ENCODE measurements at regions not wholly inside any gene's neighbourhood (a gene's known extent, or its start where the extent isn't known, plus 50 kb on each side); places are given as distances from the start of the nearest gene placed in this dataset.
"Not testable (repeated sequence)": the region's sequence is repeated elsewhere in the genome, so short reads cannot be mapped to it uniquely, and the experiment has no call there.

DNA sequence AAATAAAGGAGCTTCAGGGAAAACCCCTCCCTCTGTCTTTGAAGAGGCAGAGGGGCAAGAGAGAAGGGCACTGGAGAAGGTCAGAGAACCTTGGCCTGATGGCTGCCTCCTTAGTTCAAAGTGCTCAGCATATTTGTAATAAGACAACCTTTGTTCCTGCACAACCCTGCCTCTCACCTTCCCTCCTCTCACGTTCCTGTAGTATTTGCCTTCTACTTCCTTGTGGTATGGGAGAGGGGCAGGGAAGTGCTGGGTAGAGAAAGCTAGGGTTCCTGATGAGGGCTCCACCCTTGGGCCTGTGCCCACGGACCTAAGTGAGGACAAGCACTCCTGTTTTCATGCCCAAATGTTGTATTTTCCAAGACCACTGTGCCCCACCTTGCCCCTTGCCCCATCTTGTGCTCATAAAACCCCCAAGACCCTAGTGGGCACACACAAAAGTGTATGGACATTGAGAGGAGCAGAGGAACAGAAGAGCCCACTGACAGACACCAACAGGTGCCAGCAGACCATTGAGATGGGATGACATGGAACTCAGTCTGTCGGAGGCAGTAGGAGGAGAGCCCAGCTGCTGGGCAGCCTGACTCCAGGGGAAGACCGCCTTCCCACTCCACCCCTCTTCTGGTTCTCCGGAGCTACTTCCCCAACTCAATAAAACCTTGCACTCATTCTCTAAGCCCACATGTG lies 261.5 kb upstream of the CCDC196 start:
- DNase-seq: no peak

DNA sequence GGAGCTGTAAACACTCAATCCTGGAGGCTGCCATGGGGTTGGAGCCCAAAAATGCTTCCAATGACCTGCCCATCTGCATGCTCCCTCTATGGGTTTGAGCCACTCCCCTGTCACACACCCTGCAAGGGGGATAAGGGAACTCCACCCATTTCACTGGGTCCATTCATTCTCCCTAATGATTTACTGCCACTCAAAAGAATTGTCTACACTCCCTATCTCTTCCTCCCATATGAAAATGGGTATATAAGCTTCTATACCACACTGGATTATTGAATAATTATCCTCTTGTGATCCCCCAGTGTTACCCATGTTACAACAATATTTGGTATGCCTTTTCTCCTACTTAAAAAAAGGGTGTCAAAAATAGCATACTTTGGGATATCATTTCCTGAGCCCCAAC lies 260.8 kb upstream of the CCDC196 start:
- DNase-seq: no peak

DNA sequence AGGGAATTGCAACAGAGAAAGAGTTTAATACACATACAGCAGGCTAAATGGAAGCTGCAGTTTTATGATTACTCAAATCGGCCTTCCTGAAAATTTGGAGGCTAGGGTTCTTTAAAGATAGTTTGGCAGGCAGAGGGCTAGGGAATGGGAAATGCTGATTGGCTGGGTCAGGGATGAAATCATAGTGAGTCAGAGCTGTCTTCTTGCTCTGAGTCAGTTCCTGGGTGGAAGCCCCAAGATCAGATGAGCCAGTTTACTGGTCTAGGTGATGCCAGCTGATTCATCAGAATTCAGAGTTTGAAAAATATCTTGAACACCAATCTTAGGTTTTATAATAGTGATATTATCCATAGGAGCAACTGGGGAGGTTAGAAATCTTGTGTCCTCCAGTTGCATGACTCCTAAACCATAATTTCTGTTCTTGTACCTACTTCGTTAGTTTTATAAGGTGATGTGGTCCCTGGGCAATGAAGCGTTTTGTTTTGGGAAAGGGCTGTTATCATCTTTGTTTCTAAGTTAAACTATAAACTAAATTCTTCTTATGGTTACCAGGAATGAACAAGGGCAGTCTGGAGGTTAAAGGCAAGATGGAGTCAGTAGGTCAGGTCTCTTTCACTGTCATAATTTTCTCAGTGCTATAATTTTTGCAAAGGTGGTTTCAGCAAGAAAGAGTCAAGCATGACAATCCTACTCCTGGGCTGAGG lies 257.8 kb upstream of the CCDC196 start:
- no peak for DNase-seq

DNA sequence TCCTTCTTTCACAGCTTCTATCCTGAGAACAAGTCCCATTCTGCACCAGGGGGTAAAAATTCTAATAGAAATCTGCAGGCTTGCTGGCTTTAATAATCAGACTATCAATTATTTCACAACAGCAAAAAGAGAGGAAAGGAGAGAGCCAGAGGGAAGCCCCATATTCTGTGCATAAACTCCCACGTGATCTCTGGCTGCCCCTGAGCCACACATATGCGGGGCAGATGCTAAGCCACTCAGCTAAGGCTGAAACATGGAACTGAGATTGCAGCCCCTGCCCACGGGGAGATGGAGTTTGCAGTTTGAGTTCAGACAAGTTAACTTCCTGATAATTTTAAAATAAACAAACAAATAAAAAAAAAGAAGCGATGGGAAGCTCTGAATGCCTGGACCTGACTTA lies 254.4 kb upstream of the CCDC196 start:
- no peak for DNase-seq

DNA sequence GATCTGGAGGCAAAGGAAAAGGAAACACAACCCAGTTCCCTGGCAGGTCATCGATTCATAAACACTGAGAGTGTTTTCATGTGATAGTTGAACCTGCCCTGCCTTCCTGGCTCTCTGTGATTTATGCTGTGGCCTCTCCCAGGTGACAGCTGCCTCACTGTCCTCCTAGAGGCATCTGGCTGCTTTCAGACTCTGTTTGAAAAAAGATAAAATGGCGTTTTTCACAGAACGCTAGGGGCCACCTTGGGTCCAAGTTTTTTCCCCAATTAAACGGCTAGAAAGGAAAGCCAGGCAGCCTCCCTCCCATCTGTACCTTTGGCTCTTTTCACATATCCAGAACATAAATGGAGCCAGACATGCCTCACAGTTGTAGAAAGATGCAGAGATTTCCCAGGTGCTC lies 252.6 kb upstream of the CCDC196 start:
- DNase-seq: no peak

DNA sequence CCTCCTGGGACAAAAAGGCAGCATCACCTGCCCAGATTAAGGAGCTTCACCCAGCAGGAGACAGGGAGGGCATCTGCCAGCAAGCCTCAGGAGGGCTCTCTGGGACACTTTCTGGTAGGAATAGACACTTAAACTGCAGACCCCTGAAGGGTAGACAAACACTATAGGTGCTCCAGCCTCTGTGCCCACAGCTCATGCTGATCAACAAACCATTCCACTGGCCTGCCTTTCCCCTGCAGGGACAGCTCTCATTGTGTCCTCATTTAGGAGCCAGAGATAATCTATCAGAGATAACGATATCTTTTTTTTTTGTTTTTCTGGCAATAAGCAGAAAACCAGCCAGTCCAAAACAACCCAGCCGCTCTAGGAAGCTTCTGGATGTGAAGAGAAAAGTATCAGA lies 251.8 kb upstream of the CCDC196 start:
- no peak for DNase-seq

DNA sequence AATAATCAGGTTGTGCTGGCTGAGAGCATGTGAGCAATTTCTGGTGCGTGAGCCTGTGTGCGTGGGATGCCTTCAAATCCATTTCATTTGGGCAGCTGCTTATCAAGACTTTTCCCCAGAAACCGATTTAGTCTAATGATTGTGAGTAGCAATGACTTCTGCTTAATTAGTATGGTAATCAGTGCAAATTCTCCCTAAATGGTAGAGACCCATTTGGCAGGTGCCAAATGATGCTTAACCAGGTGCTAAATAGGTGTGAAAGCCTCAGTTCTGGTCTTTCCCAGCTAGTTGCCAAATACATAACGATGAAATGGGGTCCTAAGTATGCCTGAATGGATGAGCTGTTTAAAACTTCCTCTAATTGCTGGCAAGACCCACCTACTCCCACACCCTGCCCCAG lies 248.4 kb upstream of the CCDC196 start:
- DNase-seq: no peak

DNA sequence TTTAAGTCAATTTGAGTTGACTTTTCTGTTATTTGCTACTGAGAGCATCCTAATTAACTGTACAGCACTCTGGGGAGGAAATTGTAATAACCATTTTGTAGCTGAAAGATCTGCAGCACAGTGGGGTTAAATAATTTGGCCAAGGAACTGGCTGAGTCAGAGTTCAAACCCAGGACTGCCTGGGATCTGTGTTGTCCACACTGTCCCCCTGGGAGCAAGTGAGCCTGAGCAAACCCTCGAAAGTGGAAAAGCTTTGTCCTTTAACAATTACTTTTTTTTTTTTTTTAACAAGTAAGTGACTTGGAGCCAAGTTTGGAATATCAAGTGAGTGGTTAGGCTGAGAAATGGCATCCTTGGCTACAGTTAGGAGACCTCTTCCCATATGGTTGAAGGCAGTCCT lies 247.2 kb upstream of the CCDC196 start:
- no peak for DNase-seq

DNA sequence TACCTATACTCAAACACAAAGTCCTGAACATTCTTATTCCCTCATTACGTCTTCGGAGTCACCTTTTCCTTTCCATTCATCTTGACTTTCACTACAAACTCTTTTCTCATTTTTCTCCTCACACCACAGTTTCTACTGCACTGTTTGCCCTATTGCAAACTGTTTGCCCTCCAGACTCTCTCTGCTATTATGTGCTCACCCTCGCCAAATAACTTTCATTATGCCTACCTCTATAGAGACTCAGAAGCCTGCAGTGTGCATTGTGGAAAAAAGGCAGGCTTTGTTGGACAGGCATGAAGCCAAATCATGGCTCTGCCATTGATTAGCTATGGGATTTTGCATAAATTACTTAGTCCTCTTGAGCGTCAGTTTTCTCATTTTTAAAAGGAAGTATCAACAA lies 246.6 kb upstream of the CCDC196 start:
- no peak for DNase-seq

DNA sequence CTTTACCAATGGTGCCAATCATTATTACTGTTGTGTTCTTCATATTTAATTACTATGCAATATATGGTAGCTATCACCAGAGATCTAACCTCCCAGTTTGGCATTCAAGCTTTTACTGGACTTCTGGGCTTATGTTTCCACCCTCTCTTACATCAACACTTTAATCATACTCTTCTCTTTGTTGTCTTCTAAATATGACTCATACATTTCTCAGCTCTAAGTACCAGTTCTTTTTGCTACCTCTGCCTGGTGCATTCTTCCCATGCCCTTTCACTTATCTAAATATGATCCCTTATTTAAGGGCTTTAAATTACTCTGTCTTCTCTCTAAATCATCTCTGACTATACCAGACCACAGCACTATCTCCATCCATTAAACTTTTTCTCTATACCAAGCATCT lies 246.1 kb upstream of the CCDC196 start:
- DNase-seq: no peak

DNA sequence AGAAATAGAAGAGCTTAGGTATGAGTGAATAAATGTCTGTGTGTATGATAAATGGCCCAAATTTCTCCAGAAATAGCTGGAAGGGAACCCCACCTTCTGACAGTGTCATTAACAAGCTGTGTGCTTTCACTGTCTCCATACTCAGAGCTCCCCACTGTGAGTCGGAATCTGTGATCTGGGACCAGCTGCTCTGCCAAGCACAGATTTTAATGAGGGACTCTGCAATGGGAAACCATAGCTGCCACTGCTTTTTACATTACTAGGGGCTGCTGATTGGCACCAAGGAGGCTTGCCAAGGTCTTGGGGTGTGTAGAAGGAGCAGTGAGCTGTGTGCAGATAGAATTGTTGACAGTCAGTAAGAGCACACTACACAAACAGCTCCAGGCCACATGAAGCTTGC lies 244.2 kb upstream of the CCDC196 start:
- no peak for DNase-seq

DNA sequence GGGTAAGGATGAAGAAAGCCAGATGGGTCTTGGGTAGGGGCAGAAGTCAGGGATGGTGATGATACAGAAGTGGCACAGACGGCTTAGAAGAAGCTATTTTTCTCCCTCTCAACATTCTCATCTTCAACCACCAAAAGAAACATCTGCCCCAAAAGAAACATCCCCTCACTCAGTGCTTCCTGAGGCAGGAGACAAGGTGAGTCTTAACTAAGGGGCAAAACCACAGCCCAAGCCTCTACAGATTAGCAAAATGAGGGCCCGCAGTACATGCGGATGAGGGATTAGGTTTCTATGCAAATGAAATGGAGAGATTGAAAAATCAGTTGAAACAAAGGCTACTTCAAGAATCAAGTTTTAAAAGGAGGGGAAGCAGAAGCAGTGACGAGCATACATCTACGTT lies 241.3 kb upstream of the CCDC196 start:
- no peak for DNase-seq

DNA sequence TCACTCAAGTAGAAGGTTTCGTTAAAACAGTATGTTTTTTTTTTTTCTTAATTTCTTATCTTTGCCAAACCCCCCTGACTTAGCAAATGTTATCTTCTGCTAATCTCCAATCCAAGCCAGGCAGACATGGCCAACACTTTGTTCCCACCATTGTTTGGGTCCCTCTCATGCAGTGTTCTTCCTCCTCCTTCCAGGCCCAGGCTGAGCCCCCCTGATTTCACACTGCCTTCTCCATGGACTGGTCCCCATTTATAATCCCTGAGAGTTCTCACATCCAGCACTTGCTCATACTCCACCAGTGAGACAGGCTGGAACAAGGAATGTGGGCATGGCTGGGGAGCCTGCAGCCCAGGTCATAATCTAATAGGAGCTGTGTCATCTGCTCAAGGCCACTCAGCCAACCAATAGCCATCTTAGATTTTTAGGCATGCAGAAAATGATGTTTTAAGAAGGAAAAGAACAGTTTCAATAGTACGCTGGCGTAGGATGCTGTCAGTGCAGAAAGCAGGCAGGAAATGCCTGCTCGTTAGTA lies 238.4 kb upstream of the CCDC196 start:
- no peak for DNase-seq

DNA sequence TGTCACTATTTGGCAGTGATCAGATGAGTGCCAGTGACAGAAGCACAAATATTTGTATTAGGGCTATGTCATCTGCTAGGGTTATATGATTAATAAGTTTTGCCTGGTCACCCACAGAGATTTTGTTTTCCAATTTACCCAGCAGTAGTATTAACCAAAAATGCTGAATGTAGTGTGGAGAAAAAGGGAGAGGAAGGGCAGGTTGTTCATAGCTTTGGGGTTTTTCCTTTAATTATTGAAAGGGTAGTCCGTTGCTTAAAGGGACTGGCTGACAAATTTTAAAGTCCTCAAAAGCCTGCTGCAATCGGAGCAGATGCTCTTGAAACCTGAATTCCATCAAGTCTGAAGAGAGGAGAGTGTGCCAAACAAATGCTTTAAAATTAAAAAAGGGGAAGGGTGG lies 237.9 kb upstream of the CCDC196 start:
- no peak for DNase-seq

DNA sequence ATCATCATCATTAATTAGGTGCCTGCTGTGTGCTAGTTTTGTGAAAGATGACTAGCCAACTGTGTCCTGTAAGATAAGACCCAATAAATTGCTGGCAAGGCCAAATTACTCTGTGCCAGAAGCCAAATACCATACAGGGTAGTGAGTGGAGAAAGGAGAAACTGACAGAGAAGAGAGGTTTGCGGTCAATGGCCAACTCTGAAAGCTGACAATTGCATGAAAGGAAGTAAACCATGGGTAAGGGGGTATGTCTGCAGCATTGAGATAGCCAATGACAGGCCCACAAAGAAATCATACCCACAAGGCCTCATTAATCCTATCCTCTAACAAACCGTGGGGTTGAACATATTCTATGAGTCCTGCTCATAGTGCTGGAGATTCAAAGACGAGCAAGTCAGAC lies 236.6 kb upstream of the CCDC196 start:
- DNase-seq: no peak

DNA sequence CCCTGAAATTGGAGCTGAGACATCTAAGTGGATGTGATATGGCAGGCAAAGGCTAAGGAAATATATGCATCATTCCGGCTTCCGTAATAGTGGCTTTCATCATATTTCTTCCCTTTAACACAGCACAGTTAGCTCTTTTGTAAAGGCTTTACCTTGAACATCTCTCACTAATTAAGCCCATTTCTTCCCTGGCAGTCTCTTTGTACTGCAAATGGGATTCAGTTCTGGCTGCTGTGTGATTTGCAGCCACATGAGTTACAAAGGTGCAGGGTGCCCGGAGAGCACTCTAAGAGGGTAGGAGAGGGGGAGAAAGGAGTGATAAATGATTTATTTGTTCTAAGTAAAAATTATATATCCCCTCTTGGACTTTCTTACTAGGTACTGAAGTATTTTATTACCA lies 232.1 kb upstream of the CCDC196 start:
- DNase-seq: no peak

DNA sequence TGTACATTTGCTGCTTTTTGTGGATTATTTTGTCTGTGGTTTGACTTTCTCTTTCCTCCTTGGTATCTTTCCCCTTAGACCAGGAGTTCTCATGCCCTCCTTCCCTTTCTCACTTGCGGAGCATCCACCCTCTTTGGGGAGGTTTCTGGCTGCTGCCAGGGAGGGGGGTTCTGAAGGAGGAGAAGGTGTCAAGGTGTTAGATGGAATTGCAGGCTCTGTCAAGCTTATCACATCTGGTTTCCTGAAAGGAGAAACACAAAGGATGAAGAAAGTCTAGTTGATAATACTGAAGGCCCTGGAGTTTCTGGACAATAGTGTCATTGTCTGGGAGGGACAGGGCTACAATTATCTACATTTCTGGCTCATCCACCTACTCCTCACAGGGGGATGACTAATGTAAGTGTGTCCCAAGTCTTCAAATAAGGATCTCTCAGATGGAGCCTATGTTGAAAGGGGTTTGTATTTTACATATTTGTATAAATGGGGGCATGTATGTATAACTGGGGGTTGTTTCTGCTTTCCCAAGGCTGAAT lies 217.3 kb upstream of the CCDC196 start:
- no peak for DNase-seq

DNA sequence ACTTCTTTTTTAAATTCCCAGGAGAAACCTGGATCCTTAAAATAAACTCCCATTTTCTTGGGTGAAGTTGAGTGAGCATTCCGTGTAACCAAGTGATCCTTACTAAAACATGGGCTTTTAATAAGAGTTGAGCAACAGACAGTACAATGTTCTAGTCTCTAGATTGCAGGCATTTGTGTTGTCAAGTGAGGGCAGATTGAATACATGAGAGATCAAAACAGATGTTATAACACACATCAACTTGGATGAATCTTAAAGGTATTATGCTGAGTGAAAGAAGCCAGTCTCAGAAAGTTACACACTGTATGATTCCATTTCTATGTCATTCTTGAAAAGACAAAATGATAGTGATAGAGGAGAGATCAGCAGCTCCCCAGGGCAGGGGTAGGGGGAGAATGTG lies 213.9 kb upstream of the CCDC196 start:
- no peak for DNase-seq

DNA sequence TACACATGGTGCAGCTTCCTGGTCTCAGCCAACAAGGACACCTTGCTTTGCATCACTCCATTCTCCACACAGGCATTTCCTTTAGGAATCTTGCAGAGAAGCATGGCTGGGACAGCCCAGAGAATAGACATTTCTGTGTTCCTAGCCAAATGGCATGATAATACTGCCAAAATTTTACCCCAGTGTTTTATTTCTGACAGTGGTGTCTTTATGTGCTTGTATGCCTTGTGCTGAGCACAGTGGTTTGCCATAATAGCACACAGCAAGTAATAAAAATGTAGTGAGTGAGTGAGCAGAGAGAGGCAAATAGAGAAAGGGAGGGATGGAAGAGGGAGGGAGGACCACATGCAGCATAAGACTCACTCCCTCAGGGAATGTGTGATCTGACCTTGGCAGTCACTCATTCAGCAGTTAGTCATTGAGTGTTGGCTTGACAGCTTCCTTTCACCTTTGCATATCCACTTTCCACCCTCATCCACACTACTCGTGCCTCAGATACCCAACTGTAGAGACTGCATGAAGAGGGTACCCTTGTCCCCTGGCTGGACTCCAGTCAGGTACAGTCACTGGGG lies 212.8 kb upstream of the CCDC196 start:
- no peak for DNase-seq

DNA sequence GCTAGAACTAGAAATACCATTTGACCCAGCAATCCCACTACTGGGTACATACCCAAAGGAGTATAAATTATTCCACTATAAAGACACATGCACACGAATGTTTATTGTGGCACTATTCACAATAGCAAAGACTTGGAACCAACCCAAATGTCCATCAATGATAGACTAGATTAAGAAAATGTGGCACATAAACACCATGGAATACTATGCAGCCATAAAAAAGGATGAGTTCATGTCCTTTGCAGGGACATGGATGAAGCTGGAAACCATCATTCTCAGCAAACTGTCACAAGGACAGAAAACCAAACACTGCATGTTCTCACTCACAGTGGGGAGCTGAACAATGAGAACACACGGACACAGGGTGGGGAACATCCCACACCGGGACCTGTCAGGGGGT lies 207.8 kb upstream of the CCDC196 start:
- DNase-seq: not testable (repeated sequence)

DNA sequence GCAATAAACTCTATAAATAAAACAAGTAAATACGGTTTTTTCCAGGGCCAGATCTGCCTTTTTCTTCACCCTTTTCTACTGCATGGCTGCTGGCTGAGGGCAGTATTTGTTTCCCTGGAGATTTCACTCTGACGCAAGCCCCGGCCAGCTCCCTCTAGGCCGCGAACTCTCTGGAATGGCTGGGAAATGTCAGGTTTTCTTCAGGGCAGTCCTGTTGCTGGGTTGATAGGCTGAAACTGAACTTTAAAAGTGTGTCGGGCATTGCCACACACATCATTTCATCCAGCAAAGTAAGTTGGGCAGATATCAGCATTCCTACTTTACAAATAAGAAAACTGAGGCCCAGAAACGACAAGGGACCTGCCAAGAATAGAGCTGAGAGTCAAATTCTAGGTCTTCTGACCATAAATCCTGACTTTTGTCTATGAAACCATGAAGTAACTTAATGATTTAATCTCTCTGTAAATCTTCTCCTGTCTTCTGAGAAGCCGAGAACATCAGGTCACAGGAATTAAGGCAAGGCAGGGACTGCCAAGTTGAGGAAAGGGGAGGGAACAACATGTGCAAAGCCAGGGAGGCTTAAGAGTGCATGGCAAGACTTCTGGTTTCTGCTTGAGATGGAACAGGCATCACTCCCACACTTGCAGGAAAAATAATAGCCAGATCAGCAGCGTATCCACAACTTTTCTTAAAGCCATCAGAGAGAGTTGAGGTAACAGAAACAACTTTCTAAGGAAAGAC lies 205.0 kb upstream of the CCDC196 start:
- peak; percentile 44 for DNase-seq

DNA sequence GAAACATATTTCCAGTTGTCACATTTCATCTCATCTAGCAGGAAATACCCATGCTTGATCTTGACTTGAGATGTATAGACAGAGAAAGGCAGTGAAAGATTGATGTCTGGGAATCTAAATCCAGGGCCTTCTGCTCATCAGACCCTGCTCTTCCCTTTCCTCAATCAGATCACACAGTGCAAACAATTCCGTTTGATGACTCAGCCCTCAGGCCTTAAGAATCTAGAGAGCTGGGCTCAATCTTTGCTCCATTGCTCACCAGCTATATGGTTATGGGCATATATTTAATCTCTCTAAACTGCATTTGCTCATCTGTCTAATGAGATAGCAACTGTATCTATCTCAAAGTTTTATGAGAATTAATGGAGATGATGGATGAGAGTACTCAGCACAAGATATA lies 201.8 kb upstream of the CCDC196 start:
- no peak for DNase-seq

DNA sequence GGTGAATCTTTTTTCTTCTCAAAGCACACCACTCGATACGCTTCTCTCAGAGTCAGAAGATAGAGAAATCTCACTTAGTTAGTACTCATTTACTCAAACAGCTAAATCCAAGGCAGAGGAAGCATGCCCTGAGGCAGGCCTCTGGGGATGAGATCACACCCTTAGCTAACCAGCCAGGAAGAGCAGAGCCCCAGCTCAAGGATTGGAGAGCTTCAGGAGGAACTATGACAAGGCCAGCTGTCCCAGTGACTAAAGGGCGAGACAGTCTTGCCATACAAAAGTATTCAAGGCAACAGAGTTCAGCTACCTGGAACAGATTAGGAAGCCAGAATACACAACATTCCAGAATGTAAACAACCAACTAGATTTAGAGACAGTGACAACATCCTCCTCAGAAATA lies 197.7 kb upstream of the CCDC196 start:
- no peak for DNase-seq
